Upper lobe of right lung (tissue), 1 donor: ENCODE measurements at regions not wholly inside any gene's neighbourhood (a gene's known extent, or its start where the extent isn't known, plus 50 kb on each side); places are given as distances from the start of the nearest gene placed in this dataset.

Source experiments
- ATAC-seq: fragments of 200-7000 bp; cut with Tn5 transposase; one replicate; pipeline ENCODE4 v1.9.1; 2020; ENCODE audit warnings: mild to moderate bottlenecking, moderate library complexity
- DNase-seq: peaks from one replicate; pipeline ENCODE4 v3.0.0-alpha.2; 2020
- H3K27ac ChIP-seq: fragments of 200-600 bp; one replicate; pipeline ENCODE4 v1.8.0; 2022
- H3K27me3 ChIP-seq: fragments of 200-600 bp; one replicate; pipeline ENCODE4 v1.8.0; 2022; ENCODE audit warnings: mild to moderate bottlenecking
- H3K36me3 ChIP-seq: fragments of 200-600 bp; one replicate; pipeline ENCODE4 v1.8.0; 2022
- H3K4me1 ChIP-seq: fragments of 200-600 bp; one replicate; pipeline ENCODE4 v1.8.0; 2022
- H3K4me3 ChIP-seq: fragments of 200-600 bp; one replicate; pipeline ENCODE4 v1.8.0; 2022; ENCODE audit warnings: mild to moderate bottlenecking
- H3K9me3 ChIP-seq: fragments of 200-600 bp; one replicate; pipeline ENCODE4 v1.8.0; 2022
- intact Hi-C: fragments of 100-400 bp; cut with DNase I; formaldehyde crosslinking; loops from one replicate; pipeline ENCODE4 v1.11.0; 2022
- TF ChIP-seq, protein P1 (sequence below): fragments of 200-600 bp; IDR thresholded peaks from one replicate; pipeline ENCODE4 v1.8.0; 2022; ENCODE audit warnings: antibody characterized with exemption
- donor health status: DM: no; HTN: yes; CAD: no; lungs with severe emphysema.

DNA sequence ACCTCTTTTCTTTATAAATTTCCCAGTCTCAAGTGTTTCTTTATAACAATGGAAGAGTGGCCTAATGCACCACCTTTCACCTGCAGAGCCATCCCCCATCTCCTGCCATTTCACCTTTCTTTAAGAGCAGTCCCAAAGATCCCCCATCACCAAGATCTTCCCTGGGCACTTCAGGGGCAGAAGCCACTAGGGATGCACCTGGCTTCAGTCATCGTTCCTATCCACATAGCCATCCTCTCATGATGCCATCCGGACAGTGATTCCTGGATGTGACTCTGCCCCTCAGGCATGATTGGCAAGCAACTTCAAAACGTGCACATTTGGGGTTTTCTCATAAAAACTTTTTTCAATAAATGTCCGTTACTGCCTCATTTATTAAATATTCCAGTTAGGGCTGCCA is 225.9 kb downstream of the TBXT start:
- H3K36me3 ChIP-seq, result no peaks in the 10 kb centered on the region
- no peak overlapping the region for H3K4me3 ChIP-seq
- H3K27me3 ChIP-seq, result no peaks in the 10 kb centered on the region
- TF ChIP-seq, protein P1, sequence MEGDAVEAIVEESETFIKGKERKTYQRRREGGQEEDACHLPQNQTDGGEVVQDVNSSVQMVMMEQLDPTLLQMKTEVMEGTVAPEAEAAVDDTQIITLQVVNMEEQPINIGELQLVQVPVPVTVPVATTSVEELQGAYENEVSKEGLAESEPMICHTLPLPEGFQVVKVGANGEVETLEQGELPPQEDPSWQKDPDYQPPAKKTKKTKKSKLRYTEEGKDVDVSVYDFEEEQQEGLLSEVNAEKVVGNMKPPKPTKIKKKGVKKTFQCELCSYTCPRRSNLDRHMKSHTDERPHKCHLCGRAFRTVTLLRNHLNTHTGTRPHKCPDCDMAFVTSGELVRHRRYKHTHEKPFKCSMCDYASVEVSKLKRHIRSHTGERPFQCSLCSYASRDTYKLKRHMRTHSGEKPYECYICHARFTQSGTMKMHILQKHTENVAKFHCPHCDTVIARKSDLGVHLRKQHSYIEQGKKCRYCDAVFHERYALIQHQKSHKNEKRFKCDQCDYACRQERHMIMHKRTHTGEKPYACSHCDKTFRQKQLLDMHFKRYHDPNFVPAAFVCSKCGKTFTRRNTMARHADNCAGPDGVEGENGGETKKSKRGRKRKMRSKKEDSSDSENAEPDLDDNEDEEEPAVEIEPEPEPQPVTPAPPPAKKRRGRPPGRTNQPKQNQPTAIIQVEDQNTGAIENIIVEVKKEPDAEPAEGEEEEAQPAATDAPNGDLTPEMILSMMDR, result no peak
- ATAC-seq, result no peak
- no peaks in the 10 kb centered on the region for H3K4me1 ChIP-seq
- H3K27ac ChIP-seq, result no peak overlapping the region
- no peak for DNase-seq
- H3K9me3 ChIP-seq, result no peaks in the 10 kb centered on the region
- intact Hi-C loops, result no loop called here

DNA sequence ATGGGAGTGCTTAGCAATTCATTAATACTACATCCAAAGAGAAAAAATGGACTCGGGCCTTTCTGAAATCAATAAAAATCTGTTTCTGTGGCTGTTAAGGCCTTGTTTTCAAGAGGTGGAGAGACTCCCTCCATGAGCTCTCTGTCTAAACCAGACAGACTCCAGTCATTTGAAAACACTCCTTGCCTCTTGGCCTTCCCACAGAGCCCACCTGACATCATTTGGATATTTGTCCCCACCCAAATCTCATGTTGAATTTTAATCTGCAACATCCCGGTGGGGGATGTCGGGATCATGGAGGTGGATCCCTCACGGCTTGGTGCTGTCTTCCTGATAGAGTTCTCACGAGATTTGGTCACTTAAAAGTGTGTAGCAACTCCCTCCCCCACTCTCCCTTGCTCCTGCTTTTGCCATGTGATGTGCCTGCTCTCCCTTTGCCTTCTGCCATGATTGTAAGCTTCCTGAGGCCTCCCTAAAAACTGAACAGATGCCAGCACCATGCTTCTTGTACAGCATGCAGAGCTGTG is 226.3 kb downstream of the TBXT start:
- H3K9me3 ChIP-seq, result no peaks in the 10 kb centered on the region
- no peak overlapping the region for H3K27ac ChIP-seq
- H3K4me3 ChIP-seq, result no peak overlapping the region
- DNase-seq, result no peak
- intact Hi-C loops, result no loop called here
- no peak for ATAC-seq
- H3K36me3 ChIP-seq, result no peaks in the 10 kb centered on the region
- TF ChIP-seq, protein P1, result no peak
- H3K27me3 ChIP-seq, result no peaks in the 10 kb centered on the region
- H3K4me1 ChIP-seq, result no peaks in the 10 kb centered on the region

DNA sequence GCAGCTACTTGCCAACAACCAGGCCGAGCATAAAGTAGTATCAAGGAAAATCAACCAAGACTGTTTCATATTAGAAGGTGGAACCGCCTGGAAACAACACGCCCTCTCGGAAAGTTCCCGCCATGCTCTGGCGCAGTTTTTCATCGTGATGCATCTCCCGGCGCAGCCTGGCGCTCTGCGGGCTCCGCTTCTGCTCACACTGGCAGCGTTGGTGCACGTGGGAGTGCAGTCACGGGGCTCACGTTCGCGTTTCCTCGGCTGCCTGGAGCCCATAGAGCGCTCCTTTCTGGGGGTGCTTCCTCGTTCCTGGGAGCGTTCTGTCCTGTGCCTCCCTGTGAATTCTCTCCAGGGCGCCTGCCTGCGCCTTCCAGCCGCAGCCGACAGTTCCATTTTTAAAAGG is 227.3 kb downstream of the TBXT start:
- Histone ChIP-seq H3K4me1 (no peaks in the 10 kb centered on the region), H3K27me3 (no peaks in the 10 kb centered on the region), H3K9me3 (no peaks in the 10 kb centered on the region), H3K27ac (no peak overlapping the region), H3K4me3 (no peak overlapping the region), H3K36me3 (no peaks in the 10 kb centered on the region)
- TF ChIP-seq, protein P1, result no peak
- DNase-seq (no peak), ATAC-seq (no peak)
- intact Hi-C loops, result no loop called here

DNA sequence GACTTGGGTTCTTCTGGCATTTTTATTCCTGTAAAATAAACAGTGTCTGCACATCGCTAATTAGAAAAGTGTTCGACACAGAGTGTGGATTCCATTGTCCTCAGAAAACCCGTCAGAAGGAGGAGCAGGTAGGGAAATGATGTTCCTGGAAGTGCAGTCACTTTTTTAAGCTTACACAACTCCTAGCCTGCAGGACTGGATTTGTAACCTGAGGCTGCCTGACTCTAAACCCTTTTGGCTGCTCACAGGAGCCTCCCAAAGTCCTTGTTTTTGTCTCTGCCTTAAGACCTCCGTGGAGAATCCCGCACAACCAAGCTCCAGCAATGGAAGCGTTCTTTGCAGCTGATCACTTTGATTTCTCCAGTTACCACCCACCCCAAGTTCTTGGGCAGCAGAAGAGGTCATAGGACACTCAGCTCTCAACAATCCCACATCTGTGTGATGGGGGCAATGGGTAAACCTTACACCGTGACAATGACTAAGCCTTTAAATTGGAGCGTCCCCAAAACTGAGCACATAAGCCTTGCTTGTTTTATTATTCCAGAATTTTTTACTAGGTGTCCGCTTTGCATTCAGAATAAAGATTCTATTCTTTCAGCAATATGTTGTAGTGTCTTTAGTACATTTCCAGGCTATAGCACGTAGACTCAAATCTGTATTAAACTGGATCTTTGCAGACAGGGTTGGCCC is 227.9 kb downstream of the TBXT start:
- H3K4me1 ChIP-seq, result no peaks in the 10 kb centered on the region
- DNase-seq, result no peak
- H3K4me3 ChIP-seq, result no peak overlapping the region
- intact Hi-C loops, result no loop called here
- no peaks in the 10 kb centered on the region for H3K27me3 ChIP-seq
- H3K36me3 ChIP-seq, result no peaks in the 10 kb centered on the region
- no peak overlapping the region for H3K27ac ChIP-seq
- TF ChIP-seq, protein P1, result no peak
- ATAC-seq, result no peak
- no peaks in the 10 kb centered on the region for H3K9me3 ChIP-seq

DNA sequence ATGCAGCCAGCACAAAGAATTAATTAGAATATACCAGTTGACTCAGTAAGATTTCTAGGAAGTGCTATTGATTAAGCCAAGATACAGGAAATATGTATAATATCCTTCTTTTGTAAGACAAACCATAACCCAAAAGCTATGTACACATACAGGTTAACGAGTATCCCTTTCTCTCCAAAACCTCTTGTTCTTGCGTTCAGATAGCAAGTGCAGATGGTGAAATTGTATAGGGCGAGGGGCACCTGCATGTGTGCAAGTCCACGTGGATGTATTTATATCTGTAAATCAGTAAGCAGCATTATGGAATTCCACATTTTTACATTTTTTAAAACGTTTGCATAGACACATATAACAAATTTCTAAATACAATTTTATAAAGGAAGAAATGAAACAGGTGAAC is 228.6 kb downstream of the TBXT start:
- TF ChIP-seq, protein P1, result no peak
- no peak for ATAC-seq
- H3K36me3 ChIP-seq, result no peaks in the 10 kb centered on the region
- no peaks in the 10 kb centered on the region for H3K27me3 ChIP-seq
- H3K9me3 ChIP-seq, result no peaks in the 10 kb centered on the region
- H3K4me1 ChIP-seq, result no peaks in the 10 kb centered on the region
- intact Hi-C loops, result no loop called here
- no peak overlapping the region for H3K4me3 ChIP-seq
- DNase-seq, result no peak
- H3K27ac ChIP-seq, result no peak overlapping the region
